Activated CD8-positive, alpha-beta memory T cell treated with anti-CD3 and anti-CD28 coated beads, Interleukin-2, amount 50 U/mL, for 1 hour (primary cell): ENCODE measurements at regions not wholly inside any gene's neighbourhood (a gene's known extent, or its start where the extent isn't known, plus 50 kb on each side); places are given as distances from the start of the nearest gene placed in this dataset.
"Not testable (repeated sequence)": the region's sequence is repeated elsewhere in the genome, so short reads cannot be mapped to it uniquely, and the experiment has no call there.

Experiments used
- DNase-seq: peaks from one replicate; pipeline ENCODE4 v3.0.0-alpha.2; 2020; ENCODE audit errors: extremely low read depth

DNA sequence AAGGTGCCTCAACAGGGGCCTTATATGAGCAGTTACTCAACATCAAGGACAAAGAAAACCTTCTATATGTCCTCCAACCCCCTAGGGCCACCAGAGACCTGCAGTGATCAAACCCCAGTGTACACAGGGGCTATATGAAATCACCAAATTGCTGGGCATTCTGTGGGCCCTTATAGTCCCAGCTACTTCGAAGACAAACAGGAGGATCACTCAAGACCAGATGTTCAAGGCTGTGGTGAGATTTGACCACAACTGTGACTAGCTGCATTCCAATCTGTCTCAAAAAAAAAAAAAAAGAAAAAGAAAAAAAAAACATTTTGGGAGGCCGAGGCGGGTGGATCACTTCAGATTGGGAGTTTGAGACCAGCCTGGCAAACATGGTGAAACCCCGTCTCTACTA is 51.0 kb upstream of the PRB2 start:
- no peak for DNase-seq

DNA sequence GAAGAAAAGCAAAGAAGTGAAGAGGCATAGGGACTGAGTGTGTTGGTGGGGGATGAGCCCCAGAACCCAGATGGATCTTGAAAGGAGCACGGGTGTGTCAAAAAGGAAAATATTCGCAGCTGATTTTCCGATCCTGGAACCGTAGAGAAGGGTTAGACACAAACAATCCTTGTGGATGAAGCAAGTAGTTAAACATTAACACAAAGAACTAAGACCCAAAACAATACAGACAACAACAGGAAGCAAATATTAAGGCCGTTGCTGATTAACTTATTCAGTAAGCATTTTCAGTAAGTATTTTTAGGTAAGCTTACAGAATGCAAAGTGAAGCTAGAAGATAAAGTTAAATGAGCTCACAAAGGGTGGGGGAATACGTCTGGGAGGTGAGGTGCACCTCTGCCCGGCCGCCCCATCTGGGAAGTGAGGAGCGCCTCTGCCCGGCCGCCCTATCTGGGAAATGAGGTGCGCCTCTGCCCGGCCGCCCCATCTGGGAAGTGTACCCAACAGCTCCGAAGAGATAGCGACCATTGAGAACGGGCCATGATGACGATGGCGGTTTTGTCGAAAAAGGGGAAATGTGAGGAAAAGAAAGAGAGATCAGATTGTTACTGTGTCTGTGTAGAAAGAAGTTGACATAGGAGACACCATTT is 62.8 kb upstream of the PRB2 start:
- DNase-seq, result no peak

GRCh38 chr12:11460343-11461023 is 65.1 kb upstream of the PRB2 start:
- no peak for DNase-seq

GRCh38 chr12:11461433-11461832 is 66.1 kb upstream of the PRB2 start:
- DNase-seq, result no peak

GRCh38 chr12:11477110-11477509 is 81.7 kb upstream of the PRB2 start:
- DNase-seq, result no peak

DNA sequence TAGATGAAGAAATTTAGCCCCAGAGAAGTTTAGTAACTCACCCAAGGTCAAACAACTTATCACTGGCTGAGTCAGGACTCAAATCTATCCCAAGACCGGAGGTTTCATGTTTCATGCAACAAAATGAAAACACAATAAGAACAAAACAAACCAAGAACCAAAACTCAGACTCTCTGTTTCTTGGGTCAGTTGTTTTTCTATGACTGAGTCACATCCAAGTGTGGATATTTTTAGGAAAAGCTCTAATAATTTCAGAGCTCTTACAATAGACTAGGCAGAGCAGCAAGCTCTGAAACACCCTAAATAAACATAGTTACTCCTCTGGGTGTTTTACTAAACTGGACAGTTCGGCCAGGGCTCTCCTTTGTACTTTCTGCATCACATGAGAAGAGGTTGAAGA is 87.6 kb upstream of the PRB2 start:
- DNase-seq, result no peak

- DNase-seq, result peak; percentile 59
Observed at GRCh38 chr12:11486623-11487444, 91.5 kb upstream of the PRB2 start.

DNA sequence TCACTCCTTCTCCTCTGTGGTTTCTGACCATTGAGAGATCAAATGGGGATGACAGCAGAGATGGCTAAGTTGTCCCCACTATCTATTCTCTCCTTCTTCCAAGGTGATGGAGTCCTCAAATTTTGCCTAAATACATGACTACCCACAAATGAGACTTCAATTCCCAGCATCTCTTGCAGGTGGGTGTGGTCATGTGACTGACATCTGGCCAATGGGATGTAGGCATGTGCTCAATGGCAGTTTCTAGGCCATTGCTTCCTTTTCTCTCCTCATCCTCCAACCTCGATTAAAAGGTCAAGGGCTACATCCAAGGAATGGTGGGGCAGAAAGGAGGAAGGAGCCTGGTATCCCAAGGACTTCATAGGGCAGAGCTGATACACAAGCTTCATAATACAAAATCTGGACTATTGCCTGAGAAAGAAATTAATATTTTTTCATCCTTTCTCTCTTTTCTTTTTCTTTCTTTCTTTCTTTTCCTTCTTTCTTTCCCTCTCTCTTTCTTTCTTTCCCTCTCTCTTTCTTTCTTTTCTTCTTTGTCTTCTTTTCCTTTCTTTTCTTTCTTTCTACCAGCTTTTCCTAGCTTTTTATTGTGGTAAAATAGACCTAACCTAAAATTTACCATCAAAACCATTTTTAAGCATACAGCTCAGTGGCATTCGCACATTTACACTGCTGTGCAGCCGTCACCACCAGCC is 100.9 kb upstream of the PRB2 start:
- no peak for DNase-seq

DNA sequence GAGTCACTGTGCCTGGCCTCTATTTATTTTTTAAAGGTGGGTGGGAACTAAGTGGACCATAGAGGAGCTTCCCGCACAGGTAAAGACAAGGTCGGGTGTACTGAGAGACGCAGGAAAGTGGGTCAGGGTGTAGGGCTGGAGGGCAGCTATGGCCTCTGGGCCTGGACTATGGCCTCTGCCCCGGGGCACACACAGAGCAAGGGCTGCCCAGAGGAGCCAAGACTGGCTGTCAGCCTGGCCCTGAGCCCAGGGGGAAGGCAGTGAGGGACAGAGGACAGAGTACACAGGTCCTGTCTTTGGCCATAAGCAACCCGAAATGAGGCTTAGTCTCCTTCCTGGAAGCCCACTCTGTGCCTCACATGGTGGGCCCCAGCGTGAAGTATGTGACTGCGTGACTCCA is 102.1 kb upstream of the PRB2 start:
- no peak for DNase-seq

- no peak for DNase-seq
Observed at GRCh38 chr12:11497995-11498394, 102.6 kb upstream of the PRB2 start.

GRCh38 chr12:11498574-11498973 is 103.2 kb upstream of the PRB2 start:
- not testable (repeated sequence) for DNase-seq

GRCh38 chr12:11499806-11500187 is 104.4 kb upstream of the PRB2 start:
- DNase-seq, result no peak

GRCh38 chr12:11500188-11500860 is 105.0 kb upstream of the PRB2 start:
- DNase-seq, result peak; percentile 37

GRCh38 chr12:11500861-11501230 is 105.5 kb upstream of the PRB2 start:
- DNase-seq, result no peak

DNA sequence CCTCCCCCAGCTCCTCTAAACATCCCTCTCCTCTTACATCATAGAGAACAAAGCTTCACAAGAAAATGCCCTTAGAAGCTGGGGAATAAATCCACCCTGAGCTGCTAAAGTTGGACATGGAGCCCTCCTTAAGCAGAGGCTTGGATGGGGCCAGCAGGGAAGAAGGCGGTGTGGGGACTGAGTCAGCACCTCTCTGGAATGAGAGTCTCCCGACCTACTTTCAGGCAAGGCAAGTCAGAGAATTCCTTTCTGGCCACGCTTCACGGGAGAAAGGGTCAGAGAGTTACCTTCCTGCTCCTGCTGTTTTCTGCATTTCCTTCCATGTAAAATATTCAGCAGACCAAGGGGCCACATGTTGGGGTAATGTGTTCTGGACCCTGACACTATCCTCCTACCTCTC is 113.3 kb upstream of the PRB2 start:
- no peak for DNase-seq

- no peak for DNase-seq
Observed at GRCh38 chr12:11509326-11509725, 114.0 kb upstream of the PRB2 start.

- DNase-seq, result no peak
Observed at GRCh38 chr12:11510671-11511070, 115.3 kb upstream of the PRB2 start.

DNA sequence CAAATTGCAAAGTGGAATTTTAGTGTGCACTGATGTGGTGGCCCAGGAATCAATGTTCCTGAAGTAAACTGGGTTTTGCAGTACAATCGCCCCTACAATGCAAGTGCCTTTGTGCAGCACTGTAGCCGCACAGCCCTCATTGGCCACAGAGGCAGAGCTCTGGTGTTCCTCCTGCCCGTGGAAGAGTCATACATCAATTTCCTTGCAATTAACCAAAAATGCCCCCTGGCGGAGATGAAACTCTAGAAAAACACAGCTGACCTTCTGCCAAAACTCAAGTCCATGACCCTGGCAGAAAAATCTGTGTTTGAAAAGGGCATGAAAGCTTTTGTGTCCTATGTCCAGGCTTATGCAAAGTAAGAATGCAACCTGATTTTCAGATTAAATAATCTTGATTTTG is 117.9 kb upstream of the PRB2 start:
- DNase-seq, result no peak

GRCh38 chr12:11517080-11517479 is 121.7 kb upstream of the PRB2 start:
- no peak for DNase-seq

GRCh38 chr12:11524446-11524845 is 125.0 kb upstream of the ETV6 start:
- no peak for DNase-seq

DNA sequence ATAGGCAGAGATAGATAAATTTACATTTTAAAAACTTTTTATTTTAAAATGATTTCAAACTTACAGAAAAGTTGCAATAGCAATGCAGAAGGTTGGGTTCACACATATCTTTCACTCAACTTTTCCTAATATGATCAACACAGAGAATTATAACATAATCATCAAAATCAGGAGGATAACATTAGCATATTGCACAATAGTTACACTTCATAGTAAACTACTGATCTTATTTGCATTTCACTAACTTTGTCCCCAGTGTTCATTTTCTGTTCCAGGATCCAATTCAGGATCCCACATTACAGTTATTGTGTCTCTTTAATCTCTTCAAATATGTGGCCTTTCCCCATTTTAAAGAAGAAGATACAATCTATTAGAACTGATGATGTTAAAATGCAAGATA is 115.4 kb upstream of the ETV6 start:
- DNase-seq, result no peak

- DNase-seq, result no peak
Observed at GRCh38 chr12:11535127-11535526, 114.3 kb upstream of the ETV6 start.
